ENCODE measurements at regions not wholly inside any gene's neighbourhood (a gene's known extent, or its start where the extent isn't known, plus 50 kb on each side); places are given as distances from the start of the nearest gene placed in this dataset.
A peak's percentile ranks its signal among the peaks of the same experiment; 100 is the strongest.

GRCh38 chr20:6490849-6491248 is 276.6 kb upstream of the BMP2 start (continued):
- peak; percentile 64; the same call in 1 of the 2 replicates for TF ChIP-seq KAT8 (CRISPR knock-in tag; IDR thresholded peaks at IDR 0.05)
- TF ChIP-seq HMGXB3 (CRISPR knock-in tag; IDR thresholded peaks at IDR 0.05; ENCODE audit: borderline replicate concordance), result peak; percentile 76
- TF ChIP-seq FOXM1 (CRISPR knock-in tag; IDR thresholded peaks at IDR 0.05), result peak; percentile 91; the same call in 1 of the 2 replicates
- peak; percentile 87 for TF ChIP-seq HDAC2 (CRISPR knock-in tag; IDR thresholded peaks at IDR 0.05)
- peak; percentile 64; the same call in 1 of the 2 replicates for TF ChIP-seq MAFF (IDR thresholded peaks at IDR 0.05; ENCODE audit: low read depth, low read length)
- no peak for TF ChIP-seq USF2 (IDR thresholded peaks at IDR 0.05; ENCODE audit: low read depth, low read length)
- no peak for TF ChIP-seq USF2 (CRISPR knock-in tag; IDR thresholded peaks at IDR 0.05; ENCODE audit: borderline replicate concordance)
- peak; percentile 50; the same call in 1 of the 2 replicates for TF ChIP-seq KMT2B (CRISPR knock-in tag; IDR thresholded peaks at IDR 0.05)
- TF ChIP-seq SNAPC2 (CRISPR knock-in tag; IDR thresholded peaks at IDR 0.05), result peak; percentile 71; the same call in 1 of the 2 replicates
- peak; percentile 88; the same call in 1 of the 2 replicates for TF ChIP-seq KDM1A (CRISPR knock-in tag; IDR thresholded peaks at IDR 0.05)
- no peak for TF ChIP-seq MTF1 (CRISPR knock-in tag; IDR thresholded peaks at IDR 0.05)
- TF ChIP-seq ZNF629 (CRISPR knock-in tag; conservative IDR thresholded peaks at IDR 0.05), result 0 out of 2 replicates have a peak, but pooled peaks have one; percentile 32
- TF ChIP-seq HDAC1 (CRISPR knock-in tag; IDR thresholded peaks at IDR 0.05), result peak; percentile 39; the same call in 1 of the 2 replicates
- peak; percentile 29; the same call in 1 of the 2 replicates for TF ChIP-seq ZNF652 (CRISPR knock-in tag; IDR thresholded peaks at IDR 0.05; ENCODE audit: borderline replicate concordance, low read depth)
- TF ChIP-seq ZFP37 (CRISPR knock-in tag; IDR thresholded peaks at IDR 0.05; ENCODE audit: borderline replicate concordance), result 0 out of 2 replicates have a peak, but pooled peaks have one; percentile 32
- TF ChIP-seq MYC (CRISPR knock-in tag; IDR thresholded peaks at IDR 0.05; ENCODE audit: borderline replicate concordance), result no peak
- peak; percentile 39; the same call in 1 of the 2 replicates for TF ChIP-seq ZNF574 (CRISPR knock-in tag; IDR thresholded peaks at IDR 0.05)
- TF ChIP-seq ZFY (CRISPR knock-in tag; IDR thresholded peaks at IDR 0.05), result peak; percentile 40; the same call in 1 of the 2 replicates
- TF ChIP-seq DRAP1 (CRISPR knock-in tag; IDR thresholded peaks at IDR 0.05), result no peak
- no peak for TF ChIP-seq PTBP1 (IDR thresholded peaks at IDR 0.05; ENCODE audit: low read depth, low read length, poor library complexity, severe bottlenecking)
- TF ChIP-seq IKZF5 (CRISPR knock-in tag; IDR thresholded peaks at IDR 0.05), result peak; percentile 65; the same call in 1 of the 2 replicates
